ENCODE measurements at regions not wholly inside any gene's neighbourhood (a gene's known extent, or its start where the extent isn't known, plus 50 kb on each side); places are given as distances from the start of the nearest gene placed in this dataset.

DNA sequence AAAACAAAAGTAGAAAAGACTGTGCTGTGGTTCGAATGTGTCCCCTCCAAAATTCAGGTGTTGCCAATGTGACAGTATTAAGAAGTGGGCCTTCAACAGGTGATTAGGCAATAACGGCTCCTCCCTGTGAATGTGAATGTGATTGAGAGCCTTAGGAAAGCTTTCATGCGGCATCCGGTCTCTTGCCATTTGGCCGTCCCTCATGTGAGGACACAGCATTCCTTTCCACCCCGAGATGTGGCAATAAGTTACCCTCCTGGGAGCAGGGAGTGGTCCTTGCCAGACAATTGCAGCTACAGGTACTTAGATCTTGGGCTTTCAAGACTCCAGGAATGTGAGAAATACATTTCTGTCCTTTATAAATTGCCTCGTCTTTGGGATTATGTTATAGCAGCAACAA, 129.3 kb downstream of the CPEB2 start:
- TF ChIP-seq CTCF (IDR thresholded peaks at IDR 0.05; ENCODE audit: insufficient read depth, low read depth, low read length) (no peak), EZH2 (IDR thresholded peaks at IDR 0.05; ENCODE audit: insufficient read depth, low read length) (no peak)

Data from astrocyte (in vitro differentiated cells and primary cell).